ENCODE measurements at regions not wholly inside any gene's neighbourhood (a gene's known extent, or its start where the extent isn't known, plus 50 kb on each side); places are given as distances from the start of the nearest gene placed in this dataset.

DNA sequence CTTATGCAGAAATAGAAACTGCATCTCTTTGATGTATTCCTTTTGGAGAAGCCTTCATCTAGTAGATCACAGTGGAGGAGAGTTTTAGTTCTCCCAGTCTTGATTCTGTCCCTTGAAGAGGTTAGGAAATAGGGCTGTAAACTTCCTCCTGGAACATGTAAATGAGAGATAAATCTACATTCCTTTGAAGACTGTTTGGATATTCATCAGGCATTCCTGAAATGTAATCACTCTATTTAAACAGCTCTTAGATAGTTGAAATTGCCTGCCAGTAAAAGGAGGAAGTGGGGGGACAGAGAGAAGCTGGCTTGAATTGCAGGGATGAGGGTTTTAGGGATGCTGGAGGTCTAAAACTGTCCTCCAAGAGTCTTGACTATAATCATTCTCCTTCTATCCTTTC lies 254.3 kb upstream of the LRRC3B start:
- TF ChIP-seq ZFX (IDR thresholded peaks at IDR 0.05): no peak
- TF ChIP-seq, protein P1, sequence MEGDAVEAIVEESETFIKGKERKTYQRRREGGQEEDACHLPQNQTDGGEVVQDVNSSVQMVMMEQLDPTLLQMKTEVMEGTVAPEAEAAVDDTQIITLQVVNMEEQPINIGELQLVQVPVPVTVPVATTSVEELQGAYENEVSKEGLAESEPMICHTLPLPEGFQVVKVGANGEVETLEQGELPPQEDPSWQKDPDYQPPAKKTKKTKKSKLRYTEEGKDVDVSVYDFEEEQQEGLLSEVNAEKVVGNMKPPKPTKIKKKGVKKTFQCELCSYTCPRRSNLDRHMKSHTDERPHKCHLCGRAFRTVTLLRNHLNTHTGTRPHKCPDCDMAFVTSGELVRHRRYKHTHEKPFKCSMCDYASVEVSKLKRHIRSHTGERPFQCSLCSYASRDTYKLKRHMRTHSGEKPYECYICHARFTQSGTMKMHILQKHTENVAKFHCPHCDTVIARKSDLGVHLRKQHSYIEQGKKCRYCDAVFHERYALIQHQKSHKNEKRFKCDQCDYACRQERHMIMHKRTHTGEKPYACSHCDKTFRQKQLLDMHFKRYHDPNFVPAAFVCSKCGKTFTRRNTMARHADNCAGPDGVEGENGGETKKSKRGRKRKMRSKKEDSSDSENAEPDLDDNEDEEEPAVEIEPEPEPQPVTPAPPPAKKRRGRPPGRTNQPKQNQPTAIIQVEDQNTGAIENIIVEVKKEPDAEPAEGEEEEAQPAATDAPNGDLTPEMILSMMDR (conservative IDR thresholded peaks at IDR 0.05): no peak
- H3K27ac ChIP-seq: no peak overlapping the region

DNA sequence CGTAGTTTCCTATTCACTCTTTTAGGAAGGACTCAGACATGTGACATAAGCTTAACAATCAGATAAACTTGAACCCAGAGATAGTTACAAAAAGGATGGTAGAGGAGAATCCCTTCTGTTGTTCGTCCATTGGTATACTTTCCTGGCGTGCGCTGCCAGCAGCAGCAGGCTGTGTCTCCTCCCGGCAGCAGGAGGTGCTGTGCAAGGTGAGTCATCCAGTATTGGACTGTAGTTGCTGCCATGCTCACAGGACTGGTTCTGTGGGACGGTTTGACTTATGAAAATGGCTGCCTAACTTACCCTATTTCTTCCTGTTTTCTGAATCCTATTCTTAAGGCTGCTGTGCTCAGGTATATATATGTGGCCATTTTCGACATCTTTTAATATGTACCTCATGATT lies 253.4 kb upstream of the LRRC3B start:
- TF ChIP-seq, protein P1 (conservative IDR thresholded peaks at IDR 0.05): peak; percentile 44
- no peak for TF ChIP-seq ZFX (IDR thresholded peaks at IDR 0.05)

DNA sequence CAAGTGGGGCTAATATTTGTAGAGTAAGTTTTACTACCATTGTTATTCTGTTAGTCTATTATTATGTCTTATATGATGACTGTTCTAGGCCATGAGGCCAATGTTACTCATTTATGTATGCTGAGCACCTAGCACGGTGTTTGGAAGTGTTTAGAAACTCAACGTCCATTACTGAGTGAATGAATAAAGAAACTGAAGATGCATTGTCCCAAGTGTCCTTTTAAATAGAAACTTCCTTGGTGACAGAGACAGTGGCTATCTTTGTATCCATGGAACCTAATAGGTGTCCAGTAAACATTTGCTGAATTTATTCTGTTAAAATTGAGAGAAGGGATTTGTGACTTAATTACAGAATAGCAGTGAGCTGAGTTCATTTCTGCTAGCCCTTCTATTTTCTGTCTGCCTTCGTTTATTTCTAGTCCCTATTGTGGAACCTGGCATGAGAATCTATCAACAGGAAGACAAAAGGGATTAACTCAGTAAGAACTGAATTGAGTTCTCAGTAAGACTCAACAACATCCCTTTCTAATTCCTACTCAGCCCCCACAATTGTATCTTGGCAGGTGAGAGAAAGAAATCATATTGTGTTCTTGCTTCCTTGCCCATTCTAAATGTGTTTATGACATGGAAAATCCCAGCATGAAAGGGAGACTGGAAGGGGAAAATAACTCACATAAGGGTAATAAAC lies 246.6 kb upstream of the LRRC3B start:
- no peak overlapping the region for H3K27ac ChIP-seq
- TF ChIP-seq, protein P1 (conservative IDR thresholded peaks at IDR 0.05): no peak
- no peak for TF ChIP-seq ZFX (IDR thresholded peaks at IDR 0.05)

More for the DNA sequence above, 253.4 kb upstream of the LRRC3B start:
- no peak overlapping the region for H3K27ac ChIP-seq

DNA sequence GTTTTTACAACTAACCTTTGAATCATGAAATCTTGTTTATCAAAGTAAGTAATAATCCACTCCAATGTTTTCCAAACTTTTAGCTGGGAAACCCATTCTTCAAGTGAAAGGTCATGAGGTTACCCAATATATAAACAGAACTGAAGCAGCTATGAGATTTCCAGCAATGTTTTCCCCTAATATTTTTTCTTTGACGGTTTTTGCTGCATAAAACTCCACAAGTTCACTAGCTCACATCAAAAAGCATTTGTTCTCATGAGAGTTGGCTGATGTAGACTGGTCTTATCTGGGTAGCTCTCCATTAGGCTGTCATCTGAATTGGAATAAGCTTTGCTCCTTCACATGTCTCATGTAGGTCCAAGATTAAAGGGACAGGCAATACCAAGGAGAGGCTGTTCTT lies 241.2 kb upstream of the LRRC3B start:
- TF ChIP-seq, protein P1 (conservative IDR thresholded peaks at IDR 0.05): no peak
- TF ChIP-seq ZFX (IDR thresholded peaks at IDR 0.05): no peak
- no peak overlapping the region for H3K27ac ChIP-seq

DNA sequence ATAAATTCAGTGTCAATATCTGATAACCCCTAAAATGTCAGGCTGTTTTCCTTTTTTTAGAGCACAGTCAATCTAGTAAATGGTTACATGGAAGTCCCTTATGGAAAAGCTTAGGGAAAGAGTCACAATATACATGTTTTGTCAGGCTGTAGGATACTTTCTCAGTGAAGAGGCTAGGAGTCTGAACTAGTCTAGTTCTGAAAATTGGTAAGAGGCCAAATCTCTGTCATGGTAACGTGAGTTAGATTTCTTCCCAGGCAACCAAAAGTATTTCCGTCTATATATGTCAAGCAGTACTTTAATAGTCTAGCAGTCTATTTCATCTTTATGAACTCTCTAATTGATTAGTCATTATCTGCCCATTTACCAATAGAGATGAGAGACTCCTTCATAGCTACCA lies 215.9 kb upstream of the LRRC3B start:
- no peak overlapping the region for H3K27ac ChIP-seq
- TF ChIP-seq, protein P1 (conservative IDR thresholded peaks at IDR 0.05): no peak
- no peak for TF ChIP-seq ZFX (IDR thresholded peaks at IDR 0.05)

DNA sequence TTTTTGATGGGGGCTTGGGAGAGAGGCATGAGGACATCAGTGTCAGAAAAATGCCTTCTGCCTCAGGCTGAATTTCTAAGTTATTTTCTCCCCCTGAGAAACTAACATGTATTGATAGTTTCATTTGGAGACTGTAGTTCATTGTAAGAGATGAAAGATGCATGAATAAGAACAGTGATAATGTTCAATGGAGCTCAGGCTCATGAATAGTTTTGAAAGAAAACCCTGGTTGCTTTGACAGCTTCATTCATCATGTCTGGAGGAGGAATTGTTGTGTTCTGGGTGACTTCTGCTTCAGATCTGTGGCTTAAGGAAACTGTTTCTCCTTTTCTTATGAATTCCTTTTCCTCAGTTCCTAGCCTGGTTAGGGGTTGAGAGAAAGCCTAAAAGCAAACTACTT lies 204.0 kb upstream of the LRRC3B start:
- no peak overlapping the region for H3K27ac ChIP-seq
- TF ChIP-seq, protein P1 (conservative IDR thresholded peaks at IDR 0.05): no peak
- no peak for TF ChIP-seq ZFX (IDR thresholded peaks at IDR 0.05)

DNA sequence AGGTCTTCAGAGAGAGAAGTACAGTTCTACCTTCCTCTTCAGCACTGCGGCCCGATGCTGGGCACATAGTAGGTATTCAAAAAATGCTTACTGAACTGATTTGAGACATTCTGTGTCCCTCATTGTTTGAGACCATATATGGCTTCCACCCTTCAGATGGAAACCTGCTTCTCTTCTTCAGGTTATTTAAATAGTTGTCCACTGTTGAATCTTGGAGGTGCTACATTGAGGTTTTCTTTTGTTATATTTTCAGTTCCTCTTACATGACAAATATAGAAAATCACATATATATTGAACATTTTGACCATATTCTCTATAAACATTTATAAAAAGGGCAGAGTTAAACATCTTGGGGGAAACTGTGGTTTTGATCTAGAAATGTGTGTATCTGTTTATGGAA lies 200.2 kb upstream of the LRRC3B start:
- no peak for TF ChIP-seq ZFX (IDR thresholded peaks at IDR 0.05)
- TF ChIP-seq, protein P1 (conservative IDR thresholded peaks at IDR 0.05): no peak
- H3K27ac ChIP-seq: no peak overlapping the region
